Uterus (tissue), 3 donors: ENCODE measurements at regions not wholly inside any gene's neighbourhood (a gene's known extent, or its start where the extent isn't known, plus 50 kb on each side); places are given as distances from the start of the nearest gene placed in this dataset.

Experiments
- DNase-seq, 2 donors: peaks; one replicate each; pipeline ENCODE4 v3.0.0-alpha.2; 2019 to 2020
- H3K27ac ChIP-seq, 2 donors: fragments of 200-600 bp; sonication (generic); 1 replicate in 1 of 2; 2 replicates in 1 of 2; pipeline ENCODE4 v1.5.1; 2016 to 2018
- H3K27me3 ChIP-seq, 2 donors: fragments of 200-600 bp; sonication (generic); one replicate each; pipeline ENCODE4 v1.5.1; 2018 to 2019; ENCODE audit warnings: control low read depth in 1 of 2
- H3K36me3 ChIP-seq, 2 donors: fragments of 200-600 bp; sonication (generic); one replicate each; pipeline ENCODE4 v1.5.1; 2019; ENCODE audit warnings: control low read depth in 1 of 2
- H3K4me1 ChIP-seq, 2 donors: fragments of 200-600 bp; sonication (generic); one replicate each; pipeline ENCODE4 v1.5.1; 2018 to 2019; ENCODE audit warnings: control low read depth in 1 of 2
- H3K4me3 ChIP-seq, 2 donors: fragments of 200-600 bp; sonication (generic); 1 replicate in 1 of 2; 2 replicates in 1 of 2; pipeline ENCODE4 v1.5.1; 2018 to 2019; ENCODE audit warnings: mild to moderate bottlenecking in 1 of 2
- H3K9me3 ChIP-seq, 2 donors: fragments of 200-600 bp; sonication (generic); one replicate each; pipeline ENCODE4 v1.5.1; 2019; ENCODE audit warnings: control low read depth in 1 of 2
- CTCF ChIP-seq, 4 experiments: fragments of 200-600 bp in 2 of 4; fragments of 450-650 bp in 2 of 4; sonication (generic) in 2 of 4; IDR thresholded peaks; one replicate each; pipeline ENCODE4 v1.5.1; 2016 to 2019; ENCODE audit warnings: antibody characterized with exemption in 4 of 4, mild to moderate bottlenecking in 2 of 4, moderate library complexity in 1 of 4
- POLR2A ChIP-seq, 2 donors: fragments of 450-650 bp; IDR thresholded peaks; one replicate each; pipeline ENCODE4 v1.6.1; 2016; ENCODE audit warnings: antibody characterized with exemption in 2 of 2, mild to moderate bottlenecking in 1 of 2, moderate library complexity in 1 of 2
- intact Hi-C: fragments of 100-400 bp; cut with DNase I; formaldehyde crosslinking; loops from one replicate; pipeline ENCODE4 v1.15.1; 2023; ENCODE audit warnings: low total_unique reads
- donor health status: DM: yes; HTN: yes; CAD: no.

- no peaks in the 10 kb centered on the region for H3K9me3 ChIP-seq
- no peak for TF ChIP-seq CTCF (IDR thresholded peaks at IDR 0.05)
- TF ChIP-seq POLR2A (IDR thresholded peaks at IDR 0.05) = no peak
- H3K27ac ChIP-seq = no peak overlapping the region
- DNase-seq = no peak
- no peak overlapping the region for H3K4me3 ChIP-seq
- H3K27me3 ChIP-seq = no peaks in the 10 kb centered on the region
- intact Hi-C loops = no loop called here
- no peaks in the 10 kb centered on the region for H3K36me3 ChIP-seq
- H3K4me1 ChIP-seq = no peaks in the 10 kb centered on the region
Observed at GRCh38 chr2:111235192-111236015, 114.7 kb downstream of the BCL2L11 start.

- TF ChIP-seq CTCF (IDR thresholded peaks at IDR 0.05) = no peak
- TF ChIP-seq POLR2A (IDR thresholded peaks at IDR 0.05) = no peak
- DNase-seq = no peak
Observed at GRCh38 chr2:111236025-111236424, 115.3 kb downstream of the BCL2L11 start.

GRCh38 chr2:111238296-111238695 lies 117.6 kb downstream of the BCL2L11 start:
- intact Hi-C loops = no loop called here
- Histone ChIP-seq H3K9me3 (no peaks in the 10 kb centered on the region), H3K27ac (no peak overlapping the region), H3K4me1 (no peaks in the 10 kb centered on the region), H3K27me3 (no peaks in the 10 kb centered on the region), H3K4me3 (no peak overlapping the region), H3K36me3 (no peaks in the 10 kb centered on the region)
- DNase-seq = no peak
- no peak for TF ChIP-seq POLR2A (IDR thresholded peaks at IDR 0.05)
- TF ChIP-seq CTCF (IDR thresholded peaks at IDR 0.05) = no peak

More at GRCh38 chr2:111236025-111236424, 115.3 kb downstream of the BCL2L11 start:
- no peak overlapping the region for H3K4me3 ChIP-seq
- H3K27me3 ChIP-seq = no peaks in the 10 kb centered on the region
- H3K36me3 ChIP-seq = no peaks in the 10 kb centered on the region
- no peak overlapping the region for H3K27ac ChIP-seq
- intact Hi-C loops = no loop called here
- no peaks in the 10 kb centered on the region for H3K4me1 ChIP-seq
- no peaks in the 10 kb centered on the region for H3K9me3 ChIP-seq

GRCh38 chr2:111239107-111239506 lies 118.4 kb downstream of the BCL2L11 start:
- no peaks in the 10 kb centered on the region for H3K9me3 ChIP-seq
- H3K27me3 ChIP-seq = no peaks in the 10 kb centered on the region
- no peak overlapping the region for H3K4me3 ChIP-seq
- TF ChIP-seq POLR2A (IDR thresholded peaks at IDR 0.05) (no peak), CTCF (IDR thresholded peaks at IDR 0.05) (no peak)
- no peak overlapping the region for H3K27ac ChIP-seq
- H3K36me3 ChIP-seq = no peaks in the 10 kb centered on the region
- no peaks in the 10 kb centered on the region for H3K4me1 ChIP-seq
- intact Hi-C loops = no loop called here
- DNase-seq = no peak

GRCh38 chr2:111239581-111240249 lies 119.0 kb downstream of the BCL2L11 start:
- TF ChIP-seq POLR2A (IDR thresholded peaks at IDR 0.05) (no peak), CTCF (IDR thresholded peaks at IDR 0.05) (no peak)
- no peak overlapping the region for H3K4me3 ChIP-seq
- H3K27me3 ChIP-seq = no peaks in the 10 kb centered on the region
- H3K27ac ChIP-seq = no peak overlapping the region
- intact Hi-C loops = no loop called here
- H3K36me3 ChIP-seq = no peaks in the 10 kb centered on the region
- H3K9me3 ChIP-seq = no peaks in the 10 kb centered on the region
- no peak for DNase-seq
- no peaks in the 10 kb centered on the region for H3K4me1 ChIP-seq
